T-helper 1 cell treated with Interleukin-12 subunit alpha and Interleukin-12 subunit beta and Interleukin-4 antibody, amounts not matched to agents 30 μg/mL and 1 μg/mL, for 36 hours (primary cell): ENCODE measurements at regions not wholly inside any gene's neighbourhood (a gene's known extent, or its start where the extent isn't known, plus 50 kb on each side); places are given as distances from the start of the nearest gene placed in this dataset.
"Not testable (repeated sequence)": the region's sequence is repeated elsewhere in the genome, so short reads cannot be mapped to it uniquely, and the experiment has no call there.

Source experiments
- H3K27ac Mint-ChIP-seq: one replicate; pipeline ENCODE4 v1.8.0; 2021; ENCODE audit warnings: mild to moderate bottlenecking, mixed read lengths
- H3K27me3 Mint-ChIP-seq: one replicate; pipeline ENCODE4 v1.8.0; 2021; ENCODE audit warnings: low read depth, mixed read lengths
- H3K36me3 Mint-ChIP-seq: one replicate; pipeline ENCODE4 v1.8.0; 2021; ENCODE audit warnings: low read depth, mixed read lengths
- H3K4me1 Mint-ChIP-seq: one replicate; pipeline ENCODE4 v1.8.0; 2021; ENCODE audit warnings: low read depth, mixed read lengths
- H3K4me3 Mint-ChIP-seq: one replicate; pipeline ENCODE4 v1.8.0; 2021; ENCODE audit warnings: mild to moderate bottlenecking, moderate library complexity, mixed read lengths
- H3K9me3 Mint-ChIP-seq: one replicate; pipeline ENCODE4 v1.8.0; 2021; ENCODE audit warnings: mixed read lengths

GRCh38 chr15:55126111-55126510 is 70.6 kb downstream of the RSL24D1 start:
- Mint-ChIP-seq H3K9me3 (no peaks in the 10 kb centered on the region), H3K4me3 (no peak overlapping the region), H3K27ac (no peak overlapping the region), H3K36me3 (no peaks in the 10 kb centered on the region), H3K4me1 (no peaks in the 10 kb centered on the region), H3K27me3 (no peaks in the 10 kb centered on the region)

DNA sequence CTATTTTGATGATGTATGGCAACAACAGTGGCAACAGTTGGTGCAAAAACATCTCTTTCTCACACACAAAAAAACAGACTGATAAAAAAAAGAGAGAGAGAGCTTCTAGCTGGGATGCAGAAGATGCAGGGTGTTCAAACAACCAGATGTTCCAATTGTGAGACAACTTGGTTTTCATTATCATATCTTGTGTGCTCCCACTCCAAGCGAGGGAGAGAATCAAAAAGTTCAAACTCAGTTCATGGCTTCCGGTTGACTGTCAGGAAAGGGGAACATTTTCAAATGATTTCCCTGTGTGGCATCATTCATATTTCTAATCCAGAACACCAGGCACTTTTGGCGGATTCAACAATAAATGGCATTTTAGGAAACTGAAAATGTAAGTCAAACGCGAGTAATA is 72.1 kb downstream of the RSL24D1 start:
- Mint-ChIP-seq H3K27me3 (no peaks in the 10 kb centered on the region), H3K4me1 (no peaks in the 10 kb centered on the region), H3K36me3 (no peaks in the 10 kb centered on the region), H3K4me3 (no peak overlapping the region), H3K27ac (no peak overlapping the region), H3K9me3 (no peaks in the 10 kb centered on the region)

DNA sequence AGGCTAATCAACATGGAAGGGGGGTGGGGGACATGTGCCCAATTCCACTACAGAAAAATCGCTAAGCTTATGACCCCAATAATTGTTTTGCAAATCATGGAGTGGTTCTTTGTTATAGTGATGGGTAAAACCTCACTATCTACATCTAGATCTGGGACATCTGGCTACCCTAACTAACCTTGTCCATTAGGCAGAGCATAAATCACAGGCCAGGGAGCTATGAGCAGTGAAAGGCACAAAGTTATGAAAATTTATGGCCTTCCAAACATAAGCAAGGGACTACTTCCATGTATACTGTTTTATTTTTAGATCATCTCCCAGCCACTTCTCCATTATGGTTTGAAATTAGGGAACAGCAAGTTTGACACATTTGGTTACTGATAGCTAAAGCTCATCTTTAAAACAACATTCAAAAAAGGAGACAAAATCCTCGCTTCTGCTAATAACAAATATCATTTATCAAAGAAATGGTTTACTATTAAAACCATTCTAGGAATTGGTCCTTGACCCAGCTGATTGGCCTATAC is 78.3 kb downstream of the RSL24D1 start:
- Mint-ChIP-seq H3K4me3 (no peak overlapping the region), H3K4me1 (no peaks in the 10 kb centered on the region)

GRCh38 chr15:55116636-55117035 is 80.1 kb downstream of the RSL24D1 start:
- H3K4me3 Mint-ChIP-seq, result no peak overlapping the region
- no peak overlapping the region for H3K27ac Mint-ChIP-seq
- H3K4me1 Mint-ChIP-seq, result no peaks in the 10 kb centered on the region
- H3K27me3 Mint-ChIP-seq, result no peaks in the 10 kb centered on the region
- H3K36me3 Mint-ChIP-seq, result no peaks in the 10 kb centered on the region
- H3K9me3 Mint-ChIP-seq, result no peaks in the 10 kb centered on the region

More for the DNA sequence above, 78.3 kb downstream of the RSL24D1 start:
- no peaks in the 10 kb centered on the region for H3K36me3 Mint-ChIP-seq
- H3K9me3 Mint-ChIP-seq, result no peaks in the 10 kb centered on the region
- no peak overlapping the region for H3K27ac Mint-ChIP-seq
- no peaks in the 10 kb centered on the region for H3K27me3 Mint-ChIP-seq

GRCh38 chr15:55113736-55114135 is 83.0 kb downstream of the RSL24D1 start:
- no peak overlapping the region for H3K27ac Mint-ChIP-seq
- no peaks in the 10 kb centered on the region for H3K27me3 Mint-ChIP-seq
- no peaks in the 10 kb centered on the region for H3K36me3 Mint-ChIP-seq
- no peaks in the 10 kb centered on the region for H3K9me3 Mint-ChIP-seq
- no peak overlapping the region for H3K4me3 Mint-ChIP-seq
- no peaks in the 10 kb centered on the region for H3K4me1 Mint-ChIP-seq

- H3K4me3 Mint-ChIP-seq, result no peak overlapping the region
- no peaks in the 10 kb centered on the region for H3K4me1 Mint-ChIP-seq
- H3K36me3 Mint-ChIP-seq, result no peaks in the 10 kb centered on the region
- no peaks in the 10 kb centered on the region for H3K27me3 Mint-ChIP-seq
- H3K27ac Mint-ChIP-seq, result no peak overlapping the region
- H3K9me3 Mint-ChIP-seq, result no peaks in the 10 kb centered on the region
Observed at GRCh38 chr15:55112706-55113105, 84.0 kb downstream of the RSL24D1 start.

DNA sequence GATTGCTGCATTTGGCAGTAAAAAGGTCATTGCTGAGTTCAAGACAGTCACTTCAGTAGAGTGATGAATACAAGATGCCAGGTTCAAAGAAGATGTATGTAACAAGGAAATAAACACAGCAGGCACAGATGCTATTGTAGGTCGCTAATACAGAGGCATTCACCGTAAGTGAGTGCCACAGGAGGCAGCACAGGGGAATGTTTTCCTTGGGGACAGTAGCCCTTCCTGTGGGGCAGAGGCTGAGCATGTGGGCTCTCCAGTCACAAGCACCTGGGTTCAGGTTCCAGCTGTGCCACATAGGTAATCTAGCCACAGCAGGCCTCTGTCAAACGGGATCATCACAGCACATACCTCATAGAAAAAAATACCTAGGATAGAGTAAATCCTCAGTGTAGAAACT is 86.3 kb downstream of the RSL24D1 start:
- Mint-ChIP-seq H3K27me3 (no peaks in the 10 kb centered on the region), H3K4me3 (no peak overlapping the region), H3K27ac (no peak overlapping the region), H3K4me1 (no peaks in the 10 kb centered on the region), H3K9me3 (no peaks in the 10 kb centered on the region), H3K36me3 (no peaks in the 10 kb centered on the region)

GRCh38 chr15:55108858-55109518 is 87.8 kb downstream of the RSL24D1 start:
- H3K4me3 Mint-ChIP-seq, result no peak overlapping the region
- H3K27ac Mint-ChIP-seq, result no peak overlapping the region
- H3K9me3 Mint-ChIP-seq, result no peaks in the 10 kb centered on the region

DNA sequence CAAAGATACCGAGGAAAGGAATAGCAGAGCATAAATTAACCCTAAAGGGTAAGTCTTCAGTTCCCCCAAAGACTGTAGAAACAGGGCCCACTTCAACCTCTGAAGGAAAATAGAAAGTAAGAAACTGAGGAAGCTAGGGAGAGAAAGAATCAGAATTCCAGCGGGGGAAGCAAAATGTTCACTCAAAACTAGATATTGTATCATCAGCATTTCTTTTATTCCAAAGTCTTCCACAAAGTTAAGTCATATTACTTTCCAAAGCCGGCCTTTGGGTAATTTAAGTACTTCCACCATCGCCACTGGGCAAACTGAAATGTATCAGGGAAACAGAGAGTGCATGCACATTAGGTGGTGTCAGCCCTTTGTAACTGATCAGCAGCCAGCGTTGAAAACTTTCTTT is 88.3 kb downstream of the RSL24D1 start:
- H3K9me3 Mint-ChIP-seq, result no peaks in the 10 kb centered on the region
- H3K4me1 Mint-ChIP-seq, result no peaks in the 10 kb centered on the region
- H3K27ac Mint-ChIP-seq, result no peak overlapping the region
- H3K36me3 Mint-ChIP-seq, result no peaks in the 10 kb centered on the region
- no peak overlapping the region for H3K4me3 Mint-ChIP-seq
- H3K27me3 Mint-ChIP-seq, result peaks cover 4% of the 10 kb centered on the region

More at GRCh38 chr15:55108858-55109518, 87.8 kb downstream of the RSL24D1 start:
- H3K27me3 Mint-ChIP-seq, result no peaks in the 10 kb centered on the region
- H3K36me3 Mint-ChIP-seq, result no peaks in the 10 kb centered on the region
- no peaks in the 10 kb centered on the region for H3K4me1 Mint-ChIP-seq

DNA sequence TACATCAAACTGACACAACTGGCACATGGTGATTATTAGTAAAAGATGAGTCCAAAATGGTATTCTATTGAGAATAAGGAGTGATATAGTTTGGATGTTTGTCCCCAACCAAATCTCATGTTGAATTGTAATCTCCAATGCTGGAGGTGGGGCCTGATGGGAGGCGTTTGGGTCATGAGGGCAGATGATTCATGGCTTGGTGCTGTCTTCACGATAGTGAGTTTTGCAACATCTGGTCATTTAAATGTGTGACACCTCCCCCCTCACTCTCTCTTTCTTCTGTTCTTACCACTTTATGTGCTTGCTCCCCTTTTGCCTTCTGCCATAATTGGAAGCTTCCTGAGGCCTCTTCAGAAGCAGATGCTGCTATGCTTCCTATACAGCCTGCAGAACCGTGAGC is 90.6 kb downstream of the RSL24D1 start:
- H3K4me1 Mint-ChIP-seq, result no peaks in the 10 kb centered on the region
- H3K4me3 Mint-ChIP-seq, result no peak overlapping the region
- H3K27me3 Mint-ChIP-seq, result peaks cover 13% of the 10 kb centered on the region
- no peak overlapping the region for H3K27ac Mint-ChIP-seq
- H3K36me3 Mint-ChIP-seq, result no peaks in the 10 kb centered on the region
- no peaks in the 10 kb centered on the region for H3K9me3 Mint-ChIP-seq

GRCh38 chr15:55094136-55094535 is 102.6 kb downstream of the RSL24D1 start:
- H3K4me1 Mint-ChIP-seq, result no peaks in the 10 kb centered on the region
- no peak overlapping the region for H3K4me3 Mint-ChIP-seq
- no peaks in the 10 kb centered on the region for H3K9me3 Mint-ChIP-seq
- no peak overlapping the region for H3K27ac Mint-ChIP-seq
- no peaks in the 10 kb centered on the region for H3K36me3 Mint-ChIP-seq
- H3K27me3 Mint-ChIP-seq, result no peaks in the 10 kb centered on the region

DNA sequence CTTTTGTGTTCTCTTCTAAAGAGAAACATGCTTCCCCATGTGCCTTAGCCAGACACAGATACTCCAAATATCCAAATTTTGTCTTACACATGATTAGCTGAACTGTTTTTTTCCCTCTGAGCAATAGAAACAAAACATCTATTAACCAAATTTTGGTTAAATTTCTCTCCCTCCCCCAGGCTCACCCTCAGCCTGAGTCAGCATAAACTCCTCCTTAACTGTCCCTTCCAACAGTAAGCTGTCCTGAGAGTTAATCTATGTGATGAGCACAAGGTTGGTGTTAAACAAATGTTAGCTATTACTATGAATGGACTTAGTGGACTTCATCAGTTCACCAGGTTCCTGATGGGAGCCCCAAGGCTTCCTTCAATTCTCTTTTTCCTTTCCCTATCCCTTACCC is 108.5 kb downstream of the RSL24D1 start:
- no peaks in the 10 kb centered on the region for H3K27me3 Mint-ChIP-seq

GRCh38 chr15:55084673-55085072 is 112.1 kb downstream of the RSL24D1 start:
- no peaks in the 10 kb centered on the region for H3K36me3 Mint-ChIP-seq
- H3K4me1 Mint-ChIP-seq, result no peaks in the 10 kb centered on the region
- no peaks in the 10 kb centered on the region for H3K9me3 Mint-ChIP-seq
- H3K27me3 Mint-ChIP-seq, result no peaks in the 10 kb centered on the region
- H3K27ac Mint-ChIP-seq, result no peak overlapping the region
- H3K4me3 Mint-ChIP-seq, result no peak overlapping the region

More for the DNA sequence above, 108.5 kb downstream of the RSL24D1 start:
- no peaks in the 10 kb centered on the region for H3K9me3 Mint-ChIP-seq
- no peaks in the 10 kb centered on the region for H3K4me1 Mint-ChIP-seq
- no peaks in the 10 kb centered on the region for H3K36me3 Mint-ChIP-seq
- no peak overlapping the region for H3K27ac Mint-ChIP-seq
- H3K4me3 Mint-ChIP-seq, result no peak overlapping the region

- Mint-ChIP-seq H3K4me1 (no peaks in the 10 kb centered on the region), H3K9me3 (peaks cover under 1% of the 10 kb centered on the region), H3K36me3 (no peaks in the 10 kb centered on the region), H3K27ac (no peak overlapping the region), H3K27me3 (no peaks in the 10 kb centered on the region), H3K4me3 (no peak overlapping the region)
Observed at GRCh38 chr15:55084216-55084615, 112.5 kb downstream of the RSL24D1 start.

DNA sequence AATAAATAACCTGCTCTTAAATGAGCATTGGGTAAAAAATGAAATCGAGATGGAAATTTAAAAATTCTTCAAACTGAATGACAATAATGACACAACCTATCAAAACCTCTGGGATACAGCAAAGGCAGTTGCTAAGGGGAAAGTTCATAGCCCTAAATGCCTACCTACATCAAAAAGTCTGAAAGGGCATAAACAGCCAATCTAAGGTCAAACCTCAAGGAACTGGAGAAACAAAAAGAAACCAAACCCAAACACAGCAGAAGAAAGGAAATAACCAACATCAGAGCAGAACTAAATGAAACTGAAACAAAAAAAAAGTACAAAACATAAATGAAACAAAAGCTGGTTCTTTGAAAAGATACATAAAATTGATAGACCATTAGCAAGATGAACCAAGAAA is 119.7 kb downstream of the RSL24D1 start:
- H3K9me3 Mint-ChIP-seq, result peaks cover 24% of the 10 kb centered on the region
- H3K4me3 Mint-ChIP-seq, result peak overlapping the region; percentile 66
- not testable (repeated sequence) for H3K27me3 Mint-ChIP-seq
- H3K36me3 Mint-ChIP-seq, result peaks cover 15% of the 10 kb centered on the region
- peak overlapping the region; percentile 87 for H3K27ac Mint-ChIP-seq
- H3K4me1 Mint-ChIP-seq, result peaks cover 11% of the 10 kb centered on the region
